Uterus (tissue), 2 donors: ENCODE measurements at regions not wholly inside any gene's neighbourhood (a gene's known extent, or its start where the extent isn't known, plus 50 kb on each side); places are given as distances from the start of the nearest gene placed in this dataset.

Source experiments
- POLR2A ChIP-seq, 2 donors: fragments of 450-650 bp; IDR thresholded peaks; one replicate each; pipeline ENCODE4 v1.6.1; 2016; ENCODE audit warnings: antibody characterized with exemption in 2 of 2, mild to moderate bottlenecking in 1 of 2, moderate library complexity in 1 of 2
- TF ChIP-seq, protein P1 (sequence below), 4 experiments: fragments of 200-600 bp in 2 of 4; fragments of 450-650 bp in 2 of 4; sonication (generic) in 2 of 4; IDR thresholded peaks; one replicate each; pipeline ENCODE4 v1.5.1; 2016 to 2019; ENCODE audit warnings: antibody characterized with exemption in 4 of 4, mild to moderate bottlenecking in 2 of 4, moderate library complexity in 1 of 4

DNA sequence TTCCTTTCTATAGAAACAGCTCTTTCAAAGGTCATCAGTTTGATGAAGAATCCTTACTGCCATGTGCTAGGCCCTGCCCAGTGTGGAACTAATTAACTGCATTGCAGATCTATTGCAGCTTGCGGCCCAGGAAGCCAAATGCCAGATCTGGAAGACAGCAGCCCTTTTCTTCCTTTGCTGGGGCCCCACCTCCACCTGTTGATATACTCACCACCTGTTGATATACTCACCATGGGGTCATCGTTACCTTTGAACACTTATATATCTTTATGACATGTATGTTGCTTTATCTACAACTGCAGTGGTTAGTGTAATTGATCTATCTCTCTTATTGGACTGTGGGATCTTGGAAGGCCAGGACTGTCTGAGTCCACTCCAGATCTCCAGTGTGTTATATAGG, 292.5 kb downstream of the ATP23 start:
- TF ChIP-seq, protein P1, sequence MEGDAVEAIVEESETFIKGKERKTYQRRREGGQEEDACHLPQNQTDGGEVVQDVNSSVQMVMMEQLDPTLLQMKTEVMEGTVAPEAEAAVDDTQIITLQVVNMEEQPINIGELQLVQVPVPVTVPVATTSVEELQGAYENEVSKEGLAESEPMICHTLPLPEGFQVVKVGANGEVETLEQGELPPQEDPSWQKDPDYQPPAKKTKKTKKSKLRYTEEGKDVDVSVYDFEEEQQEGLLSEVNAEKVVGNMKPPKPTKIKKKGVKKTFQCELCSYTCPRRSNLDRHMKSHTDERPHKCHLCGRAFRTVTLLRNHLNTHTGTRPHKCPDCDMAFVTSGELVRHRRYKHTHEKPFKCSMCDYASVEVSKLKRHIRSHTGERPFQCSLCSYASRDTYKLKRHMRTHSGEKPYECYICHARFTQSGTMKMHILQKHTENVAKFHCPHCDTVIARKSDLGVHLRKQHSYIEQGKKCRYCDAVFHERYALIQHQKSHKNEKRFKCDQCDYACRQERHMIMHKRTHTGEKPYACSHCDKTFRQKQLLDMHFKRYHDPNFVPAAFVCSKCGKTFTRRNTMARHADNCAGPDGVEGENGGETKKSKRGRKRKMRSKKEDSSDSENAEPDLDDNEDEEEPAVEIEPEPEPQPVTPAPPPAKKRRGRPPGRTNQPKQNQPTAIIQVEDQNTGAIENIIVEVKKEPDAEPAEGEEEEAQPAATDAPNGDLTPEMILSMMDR (IDR thresholded peaks at IDR 0.05) = no peak
- TF ChIP-seq POLR2A (IDR thresholded peaks at IDR 0.05) = no peak
